ENCODE measurements at regions not wholly inside any gene's neighbourhood (a gene's known extent, or its start where the extent isn't known, plus 50 kb on each side); places are given as distances from the start of the nearest gene placed in this dataset.

DNA sequence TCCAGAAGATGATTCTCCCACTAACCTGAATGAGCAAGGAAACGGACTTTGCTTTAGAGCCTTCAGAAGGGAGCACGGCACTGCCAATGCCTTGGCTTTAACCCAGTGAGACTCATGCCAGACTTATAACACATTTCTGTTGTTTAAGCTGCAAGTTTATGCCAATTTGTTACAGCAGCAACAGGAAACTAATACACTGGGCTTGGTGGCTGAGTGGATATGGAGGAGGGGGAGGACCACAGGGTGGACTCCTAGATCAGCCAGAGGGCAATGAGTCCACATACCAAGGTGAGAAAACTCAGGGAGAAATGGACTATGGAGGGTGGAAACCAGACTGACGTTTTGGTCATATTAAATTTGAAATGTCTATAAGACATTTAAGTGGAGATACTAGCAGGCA lies 156.2 kb upstream of the KCNJ6 start:
- H3K36me3 Mint-ChIP-seq (ENCODE audit: low read depth): no peaks in the 10 kb centered on the region
- ChIA-PET POLR2A (no interaction called here), CTCF (no interaction called here)
- ATAC-seq (ENCODE audit: low read depth) (no peak), DNase-seq (no peak)
- no peaks in the 10 kb centered on the region for H3K9me3 Mint-ChIP-seq
- no peak overlapping the region for H3K4me3 Mint-ChIP-seq
- no peaks in the 10 kb centered on the region for H3K27me3 Mint-ChIP-seq
- H3K27ac Mint-ChIP-seq: no peak overlapping the region
- intact Hi-C loops (cut with micrococcal nuclease): no loop called here
- no peaks in the 10 kb centered on the region for H3K4me1 Mint-ChIP-seq
- TF ChIP-seq, protein P1, sequence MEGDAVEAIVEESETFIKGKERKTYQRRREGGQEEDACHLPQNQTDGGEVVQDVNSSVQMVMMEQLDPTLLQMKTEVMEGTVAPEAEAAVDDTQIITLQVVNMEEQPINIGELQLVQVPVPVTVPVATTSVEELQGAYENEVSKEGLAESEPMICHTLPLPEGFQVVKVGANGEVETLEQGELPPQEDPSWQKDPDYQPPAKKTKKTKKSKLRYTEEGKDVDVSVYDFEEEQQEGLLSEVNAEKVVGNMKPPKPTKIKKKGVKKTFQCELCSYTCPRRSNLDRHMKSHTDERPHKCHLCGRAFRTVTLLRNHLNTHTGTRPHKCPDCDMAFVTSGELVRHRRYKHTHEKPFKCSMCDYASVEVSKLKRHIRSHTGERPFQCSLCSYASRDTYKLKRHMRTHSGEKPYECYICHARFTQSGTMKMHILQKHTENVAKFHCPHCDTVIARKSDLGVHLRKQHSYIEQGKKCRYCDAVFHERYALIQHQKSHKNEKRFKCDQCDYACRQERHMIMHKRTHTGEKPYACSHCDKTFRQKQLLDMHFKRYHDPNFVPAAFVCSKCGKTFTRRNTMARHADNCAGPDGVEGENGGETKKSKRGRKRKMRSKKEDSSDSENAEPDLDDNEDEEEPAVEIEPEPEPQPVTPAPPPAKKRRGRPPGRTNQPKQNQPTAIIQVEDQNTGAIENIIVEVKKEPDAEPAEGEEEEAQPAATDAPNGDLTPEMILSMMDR (IDR thresholded peaks at IDR 0.05): no peak

GRCh38 chr21:38075833-38076587 lies 159.8 kb upstream of the KCNJ6 start:
- ChIA-PET CTCF (no interaction called here), POLR2A (no interaction called here)
- intact Hi-C loops (cut with micrococcal nuclease): no loop called here
- Mint-ChIP-seq H3K36me3 (ENCODE audit: low read depth) (no peaks in the 10 kb centered on the region), H3K27ac (no peak overlapping the region), H3K4me3 (no peak overlapping the region), H3K4me1 (no peaks in the 10 kb centered on the region), H3K27me3 (no peaks in the 10 kb centered on the region), H3K9me3 (no peaks in the 10 kb centered on the region)
- TF ChIP-seq, protein P1 (IDR thresholded peaks at IDR 0.05): no peak
- DNase-seq: no peak
- ATAC-seq (ENCODE audit: low read depth): no peak

DNA sequence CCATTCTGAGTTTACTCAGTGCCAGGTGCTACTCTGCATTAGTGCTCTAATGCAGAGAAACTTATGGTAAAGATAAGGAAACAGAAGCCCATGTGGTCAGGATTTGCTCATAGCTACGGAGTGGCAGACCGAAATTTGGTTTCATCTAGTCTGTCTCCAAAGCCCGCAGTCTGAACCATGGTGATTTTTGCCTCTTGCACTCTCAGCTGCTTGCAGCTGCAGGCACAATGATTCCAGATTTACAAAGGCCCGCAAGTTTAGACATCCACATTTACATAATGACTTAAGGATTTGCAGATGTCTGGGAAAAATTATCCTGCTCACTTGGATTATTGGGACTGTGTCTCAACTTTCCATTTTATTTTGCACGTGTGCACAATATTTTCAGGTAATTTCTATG lies 161.3 kb upstream of the KCNJ6 start:
- ChIA-PET CTCF (no interaction called here), POLR2A (no interaction called here)
- no peaks in the 10 kb centered on the region for H3K27me3 Mint-ChIP-seq
- H3K4me3 Mint-ChIP-seq: no peak overlapping the region
- intact Hi-C loops (cut with micrococcal nuclease): no loop called here
- H3K9me3 Mint-ChIP-seq: no peaks in the 10 kb centered on the region
- no peak overlapping the region for H3K27ac Mint-ChIP-seq
- H3K4me1 Mint-ChIP-seq: no peaks in the 10 kb centered on the region
- ATAC-seq (ENCODE audit: low read depth) (no peak), DNase-seq (no peak)
- no peaks in the 10 kb centered on the region for H3K36me3 Mint-ChIP-seq (ENCODE audit: low read depth)
- TF ChIP-seq, protein P1 (IDR thresholded peaks at IDR 0.05): no peak

- H3K4me1 Mint-ChIP-seq: no peaks in the 10 kb centered on the region
- H3K27me3 Mint-ChIP-seq: no peaks in the 10 kb centered on the region
- ATAC-seq (ENCODE audit: low read depth): no peak
These were observed 164.6 kb upstream of the KCNJ6 start for GRCh38 chr21:38080888-38081287.

GRCh38 chr21:38081708-38082107 lies 165.5 kb upstream of the KCNJ6 start:
- Mint-ChIP-seq H3K4me1 (no peaks in the 10 kb centered on the region), H3K4me3 (no peak overlapping the region), H3K27me3 (no peaks in the 10 kb centered on the region), H3K36me3 (ENCODE audit: low read depth) (no peaks in the 10 kb centered on the region), H3K9me3 (no peaks in the 10 kb centered on the region), H3K27ac (no peak overlapping the region)
- ATAC-seq (ENCODE audit: low read depth) (no peak), DNase-seq (no peak)
- TF ChIP-seq, protein P1 (IDR thresholded peaks at IDR 0.05): no peak
- intact Hi-C loops (cut with micrococcal nuclease): no loop called here
- ChIA-PET CTCF (no interaction called here), POLR2A (no interaction called here)

More at GRCh38 chr21:38080888-38081287, 164.6 kb upstream of the KCNJ6 start:
- POLR2A ChIA-PET: no interaction called here
- DNase-seq: no peak
- CTCF ChIA-PET: no interaction called here
- intact Hi-C loops (cut with micrococcal nuclease): no loop called here
- Mint-ChIP-seq H3K4me3 (no peak overlapping the region), H3K9me3 (no peaks in the 10 kb centered on the region), H3K27ac (no peak overlapping the region), H3K36me3 (ENCODE audit: low read depth) (no peaks in the 10 kb centered on the region)
- TF ChIP-seq, protein P1 (IDR thresholded peaks at IDR 0.05): no peak

Data from activated B cell treated with CpG ODN at 0.5 μM for 24 hours (primary cell).